Stimulated activated CD8-positive, alpha-beta memory T cell treated with anti-CD3 and anti-CD28 coated beads, Interleukin-15, amount 100 ng/mL, for 24 hours (primary cell): ENCODE measurements at regions not wholly inside any gene's neighbourhood (a gene's known extent, or its start where the extent isn't known, plus 50 kb on each side); places are given as distances from the start of the nearest gene placed in this dataset.

Source experiments
- DNase-seq: peaks from one replicate; pipeline ENCODE4 v3.0.0-alpha.2; 2020; ENCODE audit warnings: low read depth

DNA sequence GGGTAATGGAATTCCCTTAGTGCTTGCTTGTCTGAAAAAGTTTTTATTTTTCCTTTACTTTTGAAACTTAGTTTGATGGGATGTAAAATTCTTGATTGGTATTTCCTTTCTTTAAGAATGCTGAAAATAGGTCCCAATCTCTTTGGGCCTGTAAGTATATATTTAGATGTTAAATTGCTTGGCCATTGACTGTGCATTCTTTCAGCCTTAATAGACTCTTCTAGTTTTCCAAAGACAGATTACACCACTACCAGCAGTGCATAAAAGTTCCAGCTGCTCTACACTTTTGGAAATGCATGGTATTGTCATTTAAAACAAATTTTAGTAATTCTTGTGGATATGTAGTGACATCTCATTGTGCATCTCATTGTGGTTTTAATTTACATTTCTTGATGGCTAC is 464.8 kb upstream of the USP24 start:
- DNase-seq = no peak

DNA sequence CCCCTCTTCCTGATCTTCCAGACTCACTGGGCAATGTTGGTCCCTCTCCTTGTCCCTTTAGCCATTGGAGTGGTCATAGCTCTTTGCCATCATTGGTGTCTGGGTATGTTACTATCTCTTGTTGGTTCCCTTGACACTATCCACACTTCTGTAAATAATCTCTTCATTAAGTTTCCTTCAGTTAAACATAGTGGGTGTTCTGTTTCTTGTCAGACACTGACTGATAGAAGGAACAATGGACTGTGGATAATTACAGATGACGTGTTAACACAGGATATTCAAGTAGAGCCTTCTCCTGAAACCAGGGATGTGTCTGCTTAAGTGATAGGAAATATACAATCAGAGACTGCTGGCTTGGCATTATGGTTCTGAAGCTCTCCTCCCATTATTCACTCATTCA is 458.3 kb upstream of the USP24 start:
- DNase-seq = no peak

DNA sequence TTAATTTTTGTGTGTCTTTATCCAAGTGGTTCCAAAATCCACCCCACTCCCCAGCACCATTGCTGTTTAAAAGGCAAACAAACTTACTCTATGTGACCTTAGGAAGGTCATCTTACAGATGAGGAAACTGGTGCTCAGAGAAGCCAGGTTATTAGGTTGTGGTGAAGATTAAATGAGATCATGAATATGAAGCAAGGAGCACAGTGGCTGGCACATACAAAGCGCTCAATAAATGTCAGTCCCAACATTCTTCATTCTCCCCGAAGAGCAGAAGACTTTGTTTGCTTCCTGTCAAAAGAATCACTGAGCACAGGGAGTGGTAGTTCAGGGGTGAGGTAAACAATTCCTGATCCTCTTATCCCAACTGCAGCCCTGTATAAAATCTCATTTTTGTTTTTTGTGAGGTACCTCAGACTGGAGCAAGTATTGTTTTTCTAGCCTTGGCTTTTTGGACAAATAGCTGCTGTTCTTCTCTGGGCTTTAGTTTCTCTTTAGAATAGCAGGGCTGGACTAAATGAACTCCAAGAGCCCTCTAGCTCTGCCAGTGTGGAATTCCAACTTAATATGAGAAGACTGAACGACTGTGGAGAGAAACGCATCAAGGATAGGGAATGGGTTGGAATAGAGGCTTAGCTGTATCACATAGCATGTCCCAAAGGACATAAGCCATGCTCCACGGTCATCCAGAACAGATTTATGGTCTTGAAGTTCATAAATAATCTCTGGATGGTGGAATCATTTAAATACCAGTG is 455.3 kb upstream of the USP24 start:
- DNase-seq = no peak

DNA sequence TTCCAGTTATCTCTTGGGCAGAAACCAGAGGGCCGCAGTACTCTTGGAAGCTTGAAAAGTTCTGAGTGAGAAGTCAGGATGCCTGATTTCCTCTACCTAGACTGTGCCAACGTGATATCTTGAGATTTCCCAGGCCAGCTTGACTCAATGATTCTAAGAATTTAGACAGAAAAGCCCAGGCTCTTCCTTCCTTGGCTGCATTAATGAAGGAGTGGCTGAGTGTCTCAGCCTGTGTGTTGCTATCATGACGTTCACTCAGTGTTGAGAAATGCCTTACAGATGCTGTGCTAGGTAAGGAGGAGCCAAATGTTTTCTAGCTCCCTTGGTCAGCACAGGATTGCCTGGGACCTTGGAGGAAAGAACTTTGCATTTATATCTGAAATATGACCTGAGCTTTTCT is 454.1 kb upstream of the USP24 start:
- DNase-seq = no peak

DNA sequence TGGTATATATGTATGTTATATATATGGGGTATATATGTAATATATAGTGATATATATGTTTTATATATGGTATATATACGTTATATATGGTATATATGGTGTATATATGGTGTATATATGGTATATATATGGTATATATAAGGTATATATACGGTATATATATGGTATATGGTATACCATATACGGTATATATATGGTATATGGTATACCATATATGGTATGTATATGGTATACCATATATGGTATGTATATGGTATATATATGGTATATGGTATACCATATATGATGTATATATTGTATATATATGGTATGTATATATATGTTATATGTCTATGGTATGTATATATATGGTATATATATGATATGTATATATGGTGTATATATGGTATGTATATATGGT is 447.7 kb upstream of the USP24 start:
- no peak for DNase-seq

DNA sequence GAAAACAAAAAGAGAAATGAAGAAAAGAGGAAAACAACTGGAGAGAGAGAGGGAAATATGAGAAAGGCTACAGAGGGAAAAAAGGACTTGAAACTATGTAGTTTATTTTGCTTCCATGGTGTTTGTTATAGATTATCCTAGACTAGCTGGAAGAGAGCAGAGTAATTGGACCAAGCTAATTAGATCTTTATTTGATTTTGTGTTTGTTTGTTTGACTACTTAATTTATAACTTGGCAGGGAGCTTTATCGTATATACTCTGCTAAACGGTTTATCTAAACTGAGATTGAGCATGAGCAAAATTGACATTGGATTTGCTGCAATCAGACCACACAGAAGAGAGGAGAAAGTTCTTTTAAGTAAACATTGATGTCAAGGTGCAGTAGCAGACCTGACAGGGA is 443.8 kb upstream of the USP24 start:
- no peak for DNase-seq

DNA sequence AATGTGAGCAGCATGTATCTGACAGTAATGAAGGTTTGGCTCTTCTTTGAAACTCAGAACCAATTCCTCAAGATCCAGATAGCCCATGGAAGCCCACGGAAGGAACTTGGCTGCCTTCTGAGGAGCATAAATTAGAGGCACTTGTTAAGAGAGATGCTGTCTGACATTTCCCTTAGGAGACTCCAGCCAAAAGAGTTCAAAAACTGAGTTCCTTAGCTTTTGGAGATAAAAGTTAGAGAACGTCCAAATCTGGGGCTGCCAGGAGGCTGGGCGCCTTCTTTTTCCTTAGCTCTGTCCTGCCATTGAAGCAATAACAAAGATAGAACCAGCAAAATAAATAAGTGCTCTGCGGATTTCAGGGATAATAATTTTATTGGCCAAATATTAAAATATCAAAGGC is 439.6 kb upstream of the USP24 start:
- DNase-seq = no peak

DNA sequence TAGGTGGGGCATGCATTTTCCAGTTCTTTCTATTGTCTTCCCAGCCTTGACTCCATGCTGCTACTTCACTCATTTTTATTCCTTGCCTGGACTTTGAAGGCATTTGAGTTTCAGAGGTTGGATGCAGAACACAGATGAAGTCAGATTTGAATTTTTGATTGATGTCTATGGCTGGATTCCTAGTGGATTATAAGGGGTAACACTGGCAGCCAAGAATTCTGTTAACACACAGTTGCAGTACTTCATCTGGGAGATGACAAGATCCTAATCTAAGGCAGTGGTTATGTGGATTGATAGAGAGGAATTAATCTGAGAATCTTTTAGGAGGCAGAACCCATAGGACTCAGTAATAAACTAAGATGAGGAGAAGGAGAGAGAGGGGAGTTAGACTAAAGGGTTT is 439.0 kb upstream of the USP24 start:
- DNase-seq = no peak

DNA sequence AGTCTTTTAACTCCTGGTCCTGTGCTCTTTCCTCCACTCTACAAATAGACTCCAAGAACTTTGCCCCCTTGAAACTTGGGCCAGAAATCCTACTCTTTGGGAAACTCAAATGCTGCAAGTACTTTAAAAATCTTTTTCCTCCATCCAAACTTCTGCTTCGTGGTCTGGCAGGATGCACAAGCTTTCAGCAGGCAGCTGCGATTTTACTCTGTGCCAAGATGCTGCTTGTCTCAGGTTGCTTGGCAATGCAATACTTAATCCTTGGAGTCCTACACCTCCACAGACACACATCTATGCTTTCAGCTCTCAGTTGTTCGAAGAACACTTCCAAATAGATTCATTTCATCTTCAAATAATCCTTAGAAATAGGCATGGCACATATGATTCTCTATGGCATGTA is 435.3 kb upstream of the USP24 start:
- no peak for DNase-seq

DNA sequence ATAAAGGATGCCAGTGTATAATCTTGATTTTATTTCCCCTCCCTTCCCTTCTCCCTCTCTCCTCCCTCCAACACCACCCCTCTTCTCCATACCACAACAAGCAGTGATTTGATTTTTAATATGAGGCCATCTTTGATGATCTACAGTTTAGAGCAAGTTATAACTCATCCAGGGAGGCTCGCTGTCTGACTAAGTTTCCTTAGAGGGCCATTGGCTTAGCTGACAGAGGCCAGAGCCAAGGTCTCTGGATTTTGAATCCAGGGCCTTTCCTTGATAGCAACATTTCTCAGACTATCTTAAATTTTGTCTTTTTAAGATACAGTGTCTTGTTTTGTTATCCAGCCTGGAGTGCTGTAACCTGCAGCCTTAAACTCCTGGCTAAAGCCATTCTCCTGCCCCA is 431.0 kb upstream of the USP24 start:
- no peak for DNase-seq

DNA sequence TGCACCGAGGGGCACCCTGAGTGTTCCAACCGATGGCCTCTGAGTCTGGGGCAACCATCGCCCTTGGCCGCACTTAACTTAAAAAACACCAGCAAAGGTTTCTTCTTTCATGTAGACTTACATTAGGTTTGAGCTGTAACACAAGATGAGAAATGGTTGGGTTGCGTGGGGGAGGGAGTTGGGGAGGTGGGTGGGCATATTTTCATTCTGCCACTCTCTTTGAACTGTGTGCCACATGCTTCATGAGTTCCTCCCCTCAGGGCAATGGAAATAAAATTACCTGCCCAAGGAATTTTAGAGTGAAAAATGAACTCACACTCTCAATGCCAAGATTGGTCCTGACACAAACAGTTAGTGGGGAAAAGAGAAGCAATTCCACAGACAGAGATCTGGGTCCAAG is 430.1 kb upstream of the USP24 start:
- DNase-seq = no peak

DNA sequence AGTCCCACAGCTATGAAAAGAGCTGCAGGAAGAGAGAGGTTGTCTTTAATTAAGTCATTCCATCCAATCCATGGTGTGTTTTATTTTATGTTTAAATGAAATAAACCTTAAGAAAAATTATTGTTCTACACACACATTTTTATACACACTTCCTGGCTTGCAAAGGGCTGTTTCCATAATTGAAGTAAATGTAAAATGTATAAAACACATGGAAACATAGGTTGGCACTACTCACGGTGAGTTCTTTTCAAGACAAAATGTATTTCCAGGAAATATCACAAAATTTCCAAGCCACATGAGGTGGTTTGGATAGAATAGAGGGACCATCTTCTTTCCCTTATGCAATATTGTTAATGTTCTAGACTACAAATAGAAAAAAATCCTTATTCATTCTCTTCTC is 426.8 kb upstream of the USP24 start:
- no peak for DNase-seq

DNA sequence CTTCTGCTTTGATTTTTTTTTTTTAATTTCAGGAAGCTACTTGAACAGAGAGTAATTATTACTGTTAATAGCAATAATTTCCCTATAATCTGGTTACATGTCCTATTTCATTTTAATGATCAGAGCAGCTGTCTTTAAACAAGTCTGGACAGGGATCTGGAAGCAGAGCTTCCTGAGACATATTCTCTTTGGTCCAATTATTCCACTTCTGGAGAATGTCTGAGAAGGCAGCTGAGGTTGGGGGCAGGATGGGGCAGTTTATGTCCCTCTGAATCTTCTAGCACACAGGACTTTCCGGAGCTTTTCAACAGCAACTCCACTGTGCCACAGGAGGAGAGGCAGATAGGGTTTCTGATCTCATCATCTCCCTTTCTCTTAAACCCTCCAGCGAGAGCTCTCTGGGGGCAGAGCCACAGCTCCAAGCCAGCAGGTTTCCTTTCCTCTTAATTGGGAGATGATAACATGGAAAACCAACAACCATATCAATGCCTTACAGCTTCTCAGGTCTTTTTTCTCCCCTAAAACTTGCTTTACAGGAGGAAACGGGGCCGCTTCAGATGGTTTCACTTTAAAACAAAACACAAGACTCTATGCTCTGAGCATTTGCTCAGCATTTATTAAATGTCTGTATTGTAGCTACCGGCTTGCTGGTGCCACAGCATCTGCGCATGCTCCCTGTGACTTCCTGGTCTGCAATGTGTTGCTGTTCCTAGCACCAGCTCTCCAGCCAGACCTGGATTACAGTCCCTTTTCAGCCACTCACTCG is 425.7 kb upstream of the USP24 start:
- DNase-seq = no peak

DNA sequence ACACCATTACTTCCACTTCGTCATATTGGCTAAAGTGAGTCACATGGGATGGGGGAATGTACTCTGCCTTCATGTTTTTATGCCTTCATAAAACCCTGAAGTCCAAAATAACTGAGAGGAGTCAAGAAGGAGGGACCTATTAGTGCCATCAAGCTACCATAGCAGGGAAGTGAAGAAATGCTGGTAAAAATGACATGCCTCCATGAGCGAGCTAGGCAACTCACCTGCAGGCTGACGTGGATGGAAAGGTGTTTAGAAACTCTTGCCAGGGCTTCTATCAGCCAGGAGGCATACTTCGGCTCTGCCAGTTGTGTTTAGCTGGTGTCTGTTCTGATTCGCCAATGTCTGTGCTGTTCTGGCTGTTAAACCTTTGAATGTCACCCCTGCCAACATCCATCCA is 424.4 kb upstream of the USP24 start:
- no peak for DNase-seq

DNA sequence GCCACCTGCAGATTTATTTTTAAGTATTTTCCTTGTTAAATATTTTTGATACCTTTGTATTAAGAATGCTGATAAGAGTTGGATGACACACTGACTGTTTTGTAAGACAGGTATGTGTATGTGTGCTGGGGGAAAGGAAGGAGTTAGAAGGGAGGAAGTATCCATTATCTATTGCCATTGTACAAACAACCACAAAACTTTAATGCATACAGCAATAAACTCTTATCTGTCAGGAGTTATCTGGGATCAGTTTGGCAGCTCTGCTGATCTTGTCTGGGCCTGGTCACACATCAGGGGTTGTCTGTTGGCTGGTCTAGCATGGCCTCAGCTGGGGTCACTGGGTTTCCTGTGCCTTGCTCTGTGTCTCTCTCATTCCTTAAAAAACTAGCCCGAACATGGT is 423.9 kb upstream of the USP24 start:
- no peak for DNase-seq

DNA sequence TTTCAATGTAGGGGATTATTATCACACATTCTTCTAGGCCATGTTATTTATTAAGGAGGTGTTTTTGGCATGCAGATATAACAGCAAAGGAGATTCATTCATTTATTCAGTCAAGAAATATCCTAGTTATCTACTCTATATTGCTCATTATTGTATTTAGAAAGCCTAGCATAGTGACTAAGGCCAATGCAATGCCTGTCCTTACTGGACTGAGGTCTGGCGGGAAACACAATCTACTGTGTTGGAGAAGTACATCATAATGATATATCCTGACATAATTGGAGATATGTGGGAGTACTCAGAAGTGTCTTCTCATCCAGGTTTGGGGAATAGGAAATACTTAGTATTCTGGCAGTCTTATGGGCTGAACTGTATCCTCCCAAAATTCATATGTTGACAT is 421.5 kb upstream of the USP24 start:
- DNase-seq = no peak

DNA sequence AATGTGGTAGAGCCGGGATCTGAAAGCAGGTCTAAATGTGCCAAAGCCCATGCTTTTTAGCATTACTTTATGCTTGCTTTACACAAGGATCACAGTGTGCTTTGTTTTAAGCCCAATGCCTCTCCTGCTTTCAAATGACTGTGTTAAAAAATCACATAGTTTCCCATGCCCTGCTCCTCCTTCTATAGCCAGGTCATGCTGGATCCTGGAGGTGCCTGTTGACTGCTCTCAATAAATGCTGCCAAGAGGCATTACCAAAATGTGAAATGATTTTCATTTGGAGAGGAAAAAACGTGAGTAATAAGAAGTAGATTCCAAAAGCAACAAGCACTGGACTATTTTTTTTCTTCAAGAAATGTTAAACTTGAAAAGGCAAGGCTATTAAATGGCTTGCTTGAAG is 420.7 kb upstream of the USP24 start:
- no peak for DNase-seq

DNA sequence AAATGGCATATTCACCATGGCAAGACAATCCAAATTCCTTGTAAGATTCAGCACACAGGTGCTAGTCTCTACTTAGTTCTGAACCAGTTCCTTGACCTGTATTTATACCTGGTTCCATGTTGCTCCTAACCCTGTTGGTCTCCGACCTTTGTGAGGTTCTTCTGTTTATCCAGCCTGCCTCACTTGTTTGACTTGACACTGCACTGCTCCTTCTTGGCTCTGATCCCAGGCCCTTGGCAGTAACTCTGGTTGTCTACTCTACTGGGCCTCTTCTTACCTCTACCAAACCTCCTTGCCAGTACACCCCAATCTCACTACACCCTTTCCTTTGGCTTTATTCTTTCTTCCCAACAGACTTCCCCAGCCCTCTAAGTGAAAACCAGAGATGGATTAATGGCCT is 419.4 kb upstream of the USP24 start:
- no peak for DNase-seq

DNA sequence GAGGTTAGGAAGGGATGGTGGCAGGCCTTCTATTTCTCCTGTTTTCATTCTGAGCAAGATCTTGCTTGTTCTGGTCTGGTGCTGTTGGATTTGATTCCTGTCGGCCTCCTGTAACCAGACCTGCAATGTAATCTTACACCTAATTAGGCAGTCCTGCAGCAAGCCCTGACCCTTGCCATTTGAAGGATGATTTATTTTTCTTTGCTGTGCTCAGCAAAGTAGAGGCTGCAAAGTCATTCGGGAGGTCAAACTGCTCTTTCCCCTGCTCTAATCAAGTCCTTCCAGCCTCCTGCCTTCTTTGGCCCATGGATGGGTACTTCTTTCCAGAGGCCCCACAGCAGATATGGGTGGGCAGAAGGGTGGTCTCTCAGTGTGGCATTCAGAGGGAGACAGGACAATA is 417.7 kb upstream of the USP24 start:
- no peak for DNase-seq

DNA sequence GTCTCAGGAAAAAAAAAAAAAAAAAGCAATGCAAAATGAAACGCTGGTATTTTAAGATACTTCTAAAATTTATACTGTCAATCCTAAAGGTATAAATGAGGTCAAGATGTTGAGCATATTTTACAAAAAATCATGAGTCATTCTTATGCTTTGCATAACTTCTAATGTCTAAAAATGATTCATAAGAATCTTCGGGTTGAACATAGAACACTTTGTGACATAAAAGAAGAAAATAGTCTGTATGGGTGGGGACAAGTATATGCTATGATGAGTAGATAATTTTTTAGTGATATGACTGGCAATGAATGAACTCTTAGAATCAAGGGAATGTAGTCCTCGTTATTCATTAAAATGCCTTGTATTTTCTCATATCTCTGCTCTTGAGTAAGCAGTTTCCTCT is 416.9 kb upstream of the USP24 start:
- no peak for DNase-seq

DNA sequence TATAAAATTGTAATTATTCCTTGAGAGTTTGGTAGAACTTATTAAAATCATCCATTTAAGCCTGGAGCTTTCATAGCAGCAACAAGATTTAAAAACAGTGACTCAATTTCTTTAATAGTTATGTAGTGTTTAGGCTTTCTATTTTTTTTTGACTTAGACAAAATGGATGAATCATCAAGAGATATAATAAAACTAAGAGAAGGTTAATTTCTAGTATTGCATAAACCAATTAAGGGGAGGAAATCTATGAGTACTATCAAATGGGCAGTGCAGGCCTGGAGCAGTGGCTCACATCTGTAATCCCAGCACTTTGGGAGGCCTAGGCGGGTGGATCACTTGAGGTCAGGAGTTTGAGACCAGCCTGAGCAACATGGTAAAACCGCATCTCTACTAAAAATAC is 416.3 kb upstream of the USP24 start:
- no peak for DNase-seq

DNA sequence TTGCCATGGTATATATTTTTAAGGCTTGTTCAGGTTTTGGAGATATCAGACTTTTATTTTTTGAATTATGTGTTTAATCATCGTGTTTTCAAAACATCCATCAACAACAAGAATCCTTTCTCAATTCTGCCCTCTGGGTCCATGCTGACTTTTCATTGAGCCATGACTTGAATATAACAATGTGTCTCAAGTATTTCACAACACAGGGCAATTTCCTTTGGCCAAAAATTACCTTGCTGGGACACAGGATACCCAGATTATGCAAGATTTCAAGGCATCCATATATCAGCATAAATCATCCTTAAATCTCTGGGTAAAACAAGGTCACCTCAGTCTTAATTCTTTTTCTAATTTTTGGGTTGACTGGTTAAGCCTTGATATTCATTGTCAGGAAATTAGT is 411.2 kb upstream of the USP24 start:
- no peak for DNase-seq

DNA sequence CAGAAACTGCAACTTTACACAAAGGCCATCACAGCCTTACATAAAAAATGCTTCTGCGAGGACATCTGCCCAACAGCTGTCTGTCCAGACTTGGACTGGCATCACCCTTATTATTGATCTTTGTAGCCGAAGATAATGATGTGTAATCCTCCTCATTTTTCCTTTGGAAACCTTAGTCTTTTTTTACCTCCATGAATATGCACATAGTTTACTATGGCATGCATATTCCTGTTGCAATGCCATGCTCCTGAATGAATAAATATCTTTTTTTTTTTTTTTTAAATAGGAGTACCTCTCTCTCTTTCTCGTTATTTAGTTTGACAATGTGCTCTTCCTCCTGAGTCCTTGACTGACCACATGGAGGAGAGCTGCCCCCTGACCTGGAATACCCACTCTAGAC is 409.6 kb upstream of the USP24 start:
- no peak for DNase-seq

DNA sequence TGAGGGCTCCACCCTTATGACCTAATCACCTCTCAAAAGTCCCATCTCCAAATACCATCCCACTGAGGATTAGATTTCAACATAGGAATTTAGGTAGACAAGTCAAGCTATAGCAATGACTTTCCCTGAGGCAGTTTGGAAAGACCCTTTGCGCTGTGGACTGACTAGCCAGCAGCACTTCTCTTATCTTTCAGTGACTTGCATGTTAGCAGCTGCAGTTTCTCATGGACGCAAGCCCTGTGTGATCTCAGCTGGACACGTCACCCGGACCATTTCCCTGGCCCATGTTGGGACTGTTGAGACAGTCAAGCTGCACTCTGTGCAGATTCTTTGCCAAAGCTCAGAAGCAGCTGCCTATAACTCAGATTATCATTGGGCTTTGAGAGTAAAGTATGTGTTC is 408.1 kb upstream of the USP24 start:
- DNase-seq = no peak
